ENCODE measurements at regions not wholly inside any gene's neighbourhood (a gene's known extent, or its start where the extent isn't known, plus 50 kb on each side); places are given as distances from the start of the nearest gene placed in this dataset.

DNA sequence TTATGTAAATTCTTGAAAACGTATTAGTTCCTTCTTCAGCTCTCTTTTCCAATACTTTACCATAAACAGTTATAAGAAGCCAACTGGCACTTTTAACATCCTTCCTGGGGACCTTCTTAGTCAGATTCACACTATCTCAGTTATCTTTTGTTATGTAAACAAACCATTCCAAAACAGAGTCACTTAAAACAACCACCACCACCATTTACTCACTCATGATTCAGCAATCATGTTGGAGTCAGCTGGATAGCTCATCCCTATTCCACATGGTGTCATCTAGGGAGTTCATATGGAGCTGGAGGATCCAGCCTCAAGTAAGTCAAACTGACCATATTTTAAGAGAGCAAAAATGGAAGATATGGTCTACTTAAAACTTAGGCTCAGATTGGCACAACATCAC lies 240.3 kb upstream of the IRX3 start:
- H3K9me3 ChIP-seq, result no peaks in the 10 kb centered on the region
- no peak overlapping the region for H3K4me3 ChIP-seq
- intact Hi-C loops (cut with DNase I; ENCODE audit: low total_unique reads), result no loop called here
- no peak for DNase-seq
- H3K27ac ChIP-seq, result no peak overlapping the region
- TF ChIP-seq POLR2A (IDR thresholded peaks at IDR 0.05), result no peak
- TF ChIP-seq, protein P1, sequence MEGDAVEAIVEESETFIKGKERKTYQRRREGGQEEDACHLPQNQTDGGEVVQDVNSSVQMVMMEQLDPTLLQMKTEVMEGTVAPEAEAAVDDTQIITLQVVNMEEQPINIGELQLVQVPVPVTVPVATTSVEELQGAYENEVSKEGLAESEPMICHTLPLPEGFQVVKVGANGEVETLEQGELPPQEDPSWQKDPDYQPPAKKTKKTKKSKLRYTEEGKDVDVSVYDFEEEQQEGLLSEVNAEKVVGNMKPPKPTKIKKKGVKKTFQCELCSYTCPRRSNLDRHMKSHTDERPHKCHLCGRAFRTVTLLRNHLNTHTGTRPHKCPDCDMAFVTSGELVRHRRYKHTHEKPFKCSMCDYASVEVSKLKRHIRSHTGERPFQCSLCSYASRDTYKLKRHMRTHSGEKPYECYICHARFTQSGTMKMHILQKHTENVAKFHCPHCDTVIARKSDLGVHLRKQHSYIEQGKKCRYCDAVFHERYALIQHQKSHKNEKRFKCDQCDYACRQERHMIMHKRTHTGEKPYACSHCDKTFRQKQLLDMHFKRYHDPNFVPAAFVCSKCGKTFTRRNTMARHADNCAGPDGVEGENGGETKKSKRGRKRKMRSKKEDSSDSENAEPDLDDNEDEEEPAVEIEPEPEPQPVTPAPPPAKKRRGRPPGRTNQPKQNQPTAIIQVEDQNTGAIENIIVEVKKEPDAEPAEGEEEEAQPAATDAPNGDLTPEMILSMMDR (IDR thresholded peaks at IDR 0.05), result no peak
- H3K36me3 ChIP-seq, result no peaks in the 10 kb centered on the region
- no peaks in the 10 kb centered on the region for H3K27me3 ChIP-seq
- no peaks in the 10 kb centered on the region for H3K4me1 ChIP-seq

DNA sequence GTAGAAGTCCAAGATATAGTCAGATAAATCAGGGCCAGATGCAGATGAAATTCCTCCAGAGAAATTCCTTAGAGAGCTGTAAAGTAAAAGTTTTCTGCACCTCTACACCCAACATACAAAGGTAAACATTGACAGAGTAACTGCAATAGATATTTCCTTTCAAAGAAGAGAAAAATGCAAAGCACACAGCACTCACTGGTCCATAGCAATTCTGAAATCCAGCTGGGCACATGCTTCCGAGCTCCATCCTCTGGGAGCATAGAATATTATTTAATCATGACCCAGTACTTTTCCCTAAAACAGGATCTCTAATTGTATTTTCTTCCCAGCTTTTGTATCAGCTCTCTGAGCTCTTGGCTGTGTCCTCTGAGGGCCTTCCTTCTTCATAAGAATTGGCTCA lies 239.5 kb upstream of the IRX3 start:
- intact Hi-C loops (cut with DNase I; ENCODE audit: low total_unique reads), result no loop called here
- Histone ChIP-seq H3K27ac (no peak overlapping the region), H3K9me3 (no peaks in the 10 kb centered on the region), H3K36me3 (no peaks in the 10 kb centered on the region), H3K27me3 (no peaks in the 10 kb centered on the region), H3K4me1 (no peaks in the 10 kb centered on the region), H3K4me3 (no peak overlapping the region)
- DNase-seq, result no peak
- TF ChIP-seq, protein P1 (IDR thresholded peaks at IDR 0.05), result no peak
- no peak for TF ChIP-seq POLR2A (IDR thresholded peaks at IDR 0.05)

DNA sequence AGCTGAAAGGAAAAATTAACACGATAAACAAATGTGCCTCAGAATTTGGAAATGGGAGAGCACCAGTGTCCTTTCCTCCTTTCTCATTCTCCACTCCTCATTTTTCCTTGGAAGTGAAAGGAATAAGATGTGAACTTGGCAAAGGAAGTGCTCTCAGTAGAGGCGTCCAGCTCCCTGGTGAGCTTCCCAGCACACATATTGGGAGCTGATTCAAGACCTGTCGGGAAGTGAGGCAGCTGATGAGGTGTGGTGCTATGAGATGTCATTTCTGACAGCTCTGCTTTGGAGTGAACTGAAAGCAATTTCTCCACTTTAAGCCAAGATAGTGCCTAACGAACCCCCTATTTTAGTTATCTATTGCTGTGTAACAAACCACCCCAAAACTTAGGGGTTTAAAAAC lies 238.5 kb upstream of the IRX3 start:
- H3K4me1 ChIP-seq, result no peaks in the 10 kb centered on the region
- H3K4me3 ChIP-seq, result no peak overlapping the region
- H3K27me3 ChIP-seq, result no peaks in the 10 kb centered on the region
- no peaks in the 10 kb centered on the region for H3K9me3 ChIP-seq
- TF ChIP-seq POLR2A (IDR thresholded peaks at IDR 0.05), result no peak
- TF ChIP-seq, protein P1 (IDR thresholded peaks at IDR 0.05), result no peak
- intact Hi-C loops (cut with DNase I; ENCODE audit: low total_unique reads), result no loop called here
- no peak for DNase-seq
- no peak overlapping the region for H3K27ac ChIP-seq
- H3K36me3 ChIP-seq, result no peaks in the 10 kb centered on the region

DNA sequence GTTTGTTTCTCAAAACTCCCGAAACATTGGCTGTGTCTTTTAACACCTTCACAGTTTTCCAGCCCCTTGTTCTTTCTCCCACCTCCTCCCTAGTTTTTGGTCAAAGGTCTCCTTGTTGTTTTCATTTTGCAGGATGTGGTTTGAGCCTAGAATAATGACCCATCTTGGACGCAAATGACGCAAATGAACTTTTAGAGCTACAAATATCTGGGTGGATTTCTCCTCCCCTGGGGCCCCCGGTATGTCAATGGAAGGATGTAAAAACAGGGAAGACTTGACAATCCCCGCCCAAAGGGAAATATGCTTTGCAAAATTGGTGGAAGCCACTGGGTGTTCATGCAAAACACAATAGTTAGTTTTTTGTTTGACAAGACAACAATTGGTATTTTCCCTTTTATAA lies 236.0 kb upstream of the IRX3 start:
- TF ChIP-seq, protein P1 (IDR thresholded peaks at IDR 0.05), result no peak
- no peak for TF ChIP-seq POLR2A (IDR thresholded peaks at IDR 0.05)
- H3K27ac ChIP-seq, result no peak overlapping the region
- intact Hi-C loops (cut with DNase I; ENCODE audit: low total_unique reads), result no loop called here

DNA sequence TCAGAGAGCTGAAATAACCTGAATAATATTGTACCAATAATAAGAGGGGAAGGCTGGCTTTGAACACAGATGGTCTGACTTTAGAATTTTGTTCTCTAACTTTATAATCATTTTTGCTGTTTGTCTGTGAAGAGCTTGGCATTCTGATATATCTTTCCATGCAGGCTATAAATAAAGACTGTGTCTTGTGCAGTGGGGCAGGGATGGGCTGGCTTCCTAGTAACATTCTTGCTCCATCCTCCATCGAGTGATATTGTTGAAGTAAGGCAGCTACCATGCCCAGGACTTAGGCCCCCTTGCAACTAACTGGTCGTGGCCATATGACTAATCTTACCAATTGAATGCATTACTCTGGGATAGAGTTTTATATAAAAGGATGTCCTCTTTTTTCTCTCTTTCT lies 234.7 kb upstream of the IRX3 start:
- H3K4me3 ChIP-seq, result no peak overlapping the region
- H3K36me3 ChIP-seq, result no peaks in the 10 kb centered on the region
- DNase-seq, result no peak
- intact Hi-C loops (cut with DNase I; ENCODE audit: low total_unique reads), result no loop called here
- no peak overlapping the region for H3K27ac ChIP-seq
- no peaks in the 10 kb centered on the region for H3K4me1 ChIP-seq
- H3K27me3 ChIP-seq, result no peaks in the 10 kb centered on the region
- H3K9me3 ChIP-seq, result no peaks in the 10 kb centered on the region
- TF ChIP-seq, protein P1 (IDR thresholded peaks at IDR 0.05), result no peak
- TF ChIP-seq POLR2A (IDR thresholded peaks at IDR 0.05), result no peak

More for the DNA sequence above, 236.0 kb upstream of the IRX3 start:
- no peak for DNase-seq
- no peaks in the 10 kb centered on the region for H3K36me3 ChIP-seq
- no peak overlapping the region for H3K4me3 ChIP-seq
- no peaks in the 10 kb centered on the region for H3K27me3 ChIP-seq
- no peaks in the 10 kb centered on the region for H3K4me1 ChIP-seq
- H3K9me3 ChIP-seq, result no peaks in the 10 kb centered on the region
